Naive thymus-derived CD4-positive, alpha-beta T cell (primary cell): ENCODE measurements at regions not wholly inside any gene's neighbourhood (a gene's known extent, or its start where the extent isn't known, plus 50 kb on each side); places are given as distances from the start of the nearest gene placed in this dataset.
A peak's percentile ranks its signal among the peaks of the same experiment; 100 is the strongest.

ENCODE experiments used
- ATAC-seq: fragments of 150-1000 bp; cut with Tn5 transposase; 2 replicates; pipeline ENCODE4 v1.10.0; 2021; ENCODE audit warnings: mild to moderate bottlenecking, moderate library complexity
- CTCF ChIA-PET: fragments of 350-600 bp; sonication (Branson Sonifier 250); formaldehyde crosslinking; loops from one replicate; lab custom pipeline; 2021; ENCODE audit warnings: antibody characterized with exemption; lab: Charles Lee
- POLR2A ChIA-PET: fragments of 350-600 bp; sonication (Branson Sonifier 250); formaldehyde crosslinking; loops from one replicate; lab custom pipeline; 2021; ENCODE audit warnings: antibody characterized with exemption, inconsistent platforms; lab: Charles Lee
- DNase-seq, 9 donors: peaks; one replicate each; pipeline versions ENCODE4 v3.0.0 to v3.0.0-alpha.2; 2020 to 2022; ENCODE audit warnings: mixed read lengths in 1 of 9
- H3K27ac ChIP-seq: one replicate; pipeline ENCODE4 v1.7.0; 2013; ENCODE audit warnings: mild to moderate bottlenecking, low read depth, low read length, moderate library complexity
- H3K27me3 ChIP-seq, 2 donors: one replicate each; pipeline ENCODE4 v1.7.0; 2013; ENCODE audit warnings: low read length in 2 of 2, mild to moderate bottlenecking in 2 of 2, moderate library complexity in 2 of 2; ENCODE audit not compliant: control insufficient read depth in 2 of 2, insufficient read depth in 2 of 2
- H3K36me3 ChIP-seq, 3 experiments: 1 replicate in 2 of 3; 2 replicates in 1 of 3; pipeline ENCODE4 v1.7.0; 2013; ENCODE audit warnings: low read length in 3 of 3, mild to moderate bottlenecking in 3 of 3, moderate library complexity in 1 of 3; ENCODE audit not compliant: insufficient read depth in 3 of 3, control insufficient read depth in 2 of 3
- H3K4me1 ChIP-seq, 2 donors: one replicate each; pipeline ENCODE4 v1.7.0; 2013; ENCODE audit warnings: low read length in 2 of 2, mild to moderate bottlenecking in 2 of 2, moderate library complexity in 1 of 2; ENCODE audit not compliant: control insufficient read depth in 2 of 2, insufficient read depth in 2 of 2
- H3K4me3 ChIP-seq: 2 replicates; pipeline ENCODE4 v1.7.0; 2013; ENCODE audit warnings: mild to moderate bottlenecking, low read length
- H3K9me3 ChIP-seq, 3 experiments: 1 replicate in 2 of 3; 2 replicates in 1 of 3; pipeline ENCODE4 v1.7.0; 2013; ENCODE audit warnings: low read length in 3 of 3; ENCODE audit not compliant: control insufficient read depth in 2 of 3
- H3K27ac Mint-ChIP-seq, 9 donors: one replicate each; pipeline ENCODE4 v1.8.0; 2020 to 2022; ENCODE audit warnings: mixed read lengths in 9 of 9, mild to moderate bottlenecking in 8 of 9, moderate library complexity in 5 of 9, inconsistent platforms in 2 of 9
- H3K27me3 Mint-ChIP-seq, 5 donors: one replicate each; pipeline ENCODE4 v1.8.0; 2021 to 2022; ENCODE audit warnings: mixed read lengths in 5 of 5, mild to moderate bottlenecking in 1 of 5
- H3K36me3 Mint-ChIP-seq, 5 donors: one replicate each; pipeline ENCODE4 v1.8.0; 2020 to 2022; ENCODE audit warnings: mixed read lengths in 5 of 5, mild to moderate bottlenecking in 3 of 5, inconsistent platforms in 1 of 5
- H3K4me1 Mint-ChIP-seq, 7 donors: one replicate each; pipeline ENCODE4 v1.8.0; 2020 to 2022; ENCODE audit warnings: mixed read lengths in 7 of 7, mild to moderate bottlenecking in 3 of 7, inconsistent platforms in 1 of 7
- H3K4me3 Mint-ChIP-seq, 10 donors: one replicate each; pipeline ENCODE4 v1.8.0; 2020 to 2022; ENCODE audit warnings: mild to moderate bottlenecking in 10 of 10, mixed read lengths in 10 of 10, moderate library complexity in 6 of 10, inconsistent platforms in 2 of 10
- H3K9me3 Mint-ChIP-seq, 11 donors: one replicate each; pipeline ENCODE4 v1.8.0; 2020 to 2022; ENCODE audit warnings: mixed read lengths in 11 of 11, mild to moderate bottlenecking in 4 of 11, inconsistent platforms in 1 of 11, moderate library complexity in 1 of 11
- intact Hi-C, 2 donors: fragments of 100-400 bp; cut with micrococcal nuclease; formaldehyde crosslinking; loops; one replicate each; pipeline ENCODE4 v1.15.1; 2023

- peaks cover 0 to 13% (median 0%) of the 10 kb centered on the region in 11 donors for H3K9me3 Mint-ChIP-seq
- ATAC-seq: no peak
- no peaks in the 10 kb centered on the region for H3K4me1 ChIP-seq
- no peak overlapping the region for H3K4me3 ChIP-seq
- H3K9me3 ChIP-seq: no peaks in the 10 kb centered on the region
- no peaks in the 10 kb centered on the region for H3K27me3 ChIP-seq
- intact Hi-C loops: no loop called here
- H3K4me1 Mint-ChIP-seq: no peaks in the 10 kb centered on the region
- ChIA-PET CTCF (no interaction called here), POLR2A (no interaction called here)
- H3K4me3 Mint-ChIP-seq: no peak overlapping the region
- H3K27ac Mint-ChIP-seq: no peak overlapping the region
- H3K36me3 ChIP-seq: no peaks in the 10 kb centered on the region
- no peak for DNase-seq
- H3K27me3 Mint-ChIP-seq: peaks cover 7 to 46% (median 19%) of the 10 kb centered on the region in 5 donors
- H3K27ac ChIP-seq: no peak overlapping the region
- H3K36me3 Mint-ChIP-seq: no peaks in the 10 kb centered on the region
Measured at GRCh38 chr20:56968376-56969048, 297.9 kb downstream of the BMP7 start.

DNA sequence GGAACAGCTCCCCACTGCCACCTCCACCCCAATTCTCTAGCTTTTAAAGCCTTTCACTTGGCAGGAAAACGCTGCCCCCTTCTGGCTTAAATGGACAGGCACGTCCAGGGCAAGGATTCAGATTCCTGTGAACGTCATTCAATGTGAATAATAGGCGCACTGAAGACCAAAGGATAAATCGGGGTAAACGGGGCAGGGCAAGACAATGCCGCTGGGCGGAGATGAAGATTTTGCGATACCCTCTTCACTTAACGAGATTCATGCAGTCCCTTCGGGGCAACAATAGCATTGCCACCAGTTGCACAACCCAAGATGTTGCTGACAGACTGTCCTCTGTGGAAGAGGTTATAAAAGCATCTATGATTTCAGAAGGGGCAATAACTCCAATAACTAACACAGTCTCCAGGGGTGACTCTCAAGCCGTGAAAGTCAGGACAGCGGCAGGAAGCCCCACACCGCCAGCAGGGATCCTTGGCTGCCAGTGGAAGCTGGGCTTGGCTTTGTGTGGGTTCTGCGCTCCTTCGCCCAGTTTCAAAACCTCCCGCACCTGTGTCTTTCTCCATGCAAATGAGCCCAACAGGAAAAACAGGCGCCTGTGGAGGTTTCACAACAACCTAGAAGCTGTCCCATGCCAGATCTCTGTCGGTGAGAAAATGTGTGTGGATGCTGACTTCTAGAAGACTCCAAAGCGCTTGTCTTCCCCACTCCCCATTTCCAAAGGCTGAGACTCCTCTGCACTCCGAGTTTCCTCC lies 291.8 kb downstream of the BMP7 start:
- H3K4me3 Mint-ChIP-seq: no peak overlapping the region
- H3K4me1 Mint-ChIP-seq: peaks cover 0 to 4% (median 0%) of the 10 kb centered on the region in 7 donors
- CTCF ChIA-PET: no interaction called here
- Histone ChIP-seq H3K4me3 (no peak overlapping the region), H3K27me3 (no peaks in the 10 kb centered on the region), H3K27ac (no peak overlapping the region), H3K4me1 (no peaks in the 10 kb centered on the region), H3K36me3 (no peaks in the 10 kb centered on the region), H3K9me3 (no peaks in the 10 kb centered on the region)
- no peak overlapping the region for H3K27ac Mint-ChIP-seq
- DNase-seq: peak in 2 of 9 donors; percentile 1 to 4
- H3K27me3 Mint-ChIP-seq: peaks cover 35 to 88% (median 52%) of the 10 kb centered on the region in 5 donors
- H3K36me3 Mint-ChIP-seq: no peaks in the 10 kb centered on the region
- H3K9me3 Mint-ChIP-seq: no peaks in the 10 kb centered on the region
- ATAC-seq: no peak
- POLR2A ChIA-PET: no interaction called here
- intact Hi-C loops: loop anchor here in 1 of 2 donors (5.0 kb wide), 1 partner anchor 422 kb away; no protein-coding TSS in a partner anchor

- Histone ChIP-seq H3K9me3 (no peaks in the 10 kb centered on the region), H3K27ac (no peak overlapping the region), H3K27me3 (no peaks in the 10 kb centered on the region), H3K4me3 (no peak overlapping the region), H3K36me3 (no peaks in the 10 kb centered on the region), H3K4me1 (no peaks in the 10 kb centered on the region)
- Mint-ChIP-seq H3K27ac (no peak overlapping the region), H3K4me3 (no peak overlapping the region), H3K27me3 (peaks cover 35 to 85% (median 58%) of the 10 kb centered on the region in 5 donors), H3K9me3 (no peaks in the 10 kb centered on the region), H3K4me1 (peaks cover 0 to 4% (median 0%) of the 10 kb centered on the region in 7 donors), H3K36me3 (no peaks in the 10 kb centered on the region)
- ChIA-PET POLR2A (no interaction called here), CTCF (no interaction called here)
- DNase-seq (no peak), ATAC-seq (no peak)
- intact Hi-C loops: no loop called here
Measured at GRCh38 chr20:56975838-56976237, 290.6 kb downstream of the BMP7 start.

- H3K27ac ChIP-seq: no peak overlapping the region
- no peaks in the 10 kb centered on the region for H3K9me3 Mint-ChIP-seq
- no peaks in the 10 kb centered on the region for H3K27me3 ChIP-seq
- peaks cover 35 to 80% (median 55%) of the 10 kb centered on the region in 5 donors for H3K27me3 Mint-ChIP-seq
- no peaks in the 10 kb centered on the region for H3K36me3 Mint-ChIP-seq
- H3K27ac Mint-ChIP-seq: no peak overlapping the region
- no peak for DNase-seq
- POLR2A ChIA-PET: no interaction called here
- ATAC-seq: no peak
- intact Hi-C loops: no loop called here
- CTCF ChIA-PET: no interaction called here
- no peaks in the 10 kb centered on the region for H3K4me1 ChIP-seq
- H3K4me3 Mint-ChIP-seq: no peak overlapping the region
- H3K4me1 Mint-ChIP-seq: peaks cover 0 to 4% (median 0%) of the 10 kb centered on the region in 7 donors
- H3K4me3 ChIP-seq: no peak overlapping the region
- no peaks in the 10 kb centered on the region for H3K9me3 ChIP-seq
- no peaks in the 10 kb centered on the region for H3K36me3 ChIP-seq
Measured at GRCh38 chr20:56976336-56976735, 290.1 kb downstream of the BMP7 start.

GRCh38 chr20:56978475-56978874 lies 288.0 kb downstream of the BMP7 start:
- Histone ChIP-seq H3K9me3 (peaks cover 0 to under 1% (median 0%) of the 10 kb centered on the region in 3 experiments), H3K27me3 (no peaks in the 10 kb centered on the region), H3K4me1 (no peaks in the 10 kb centered on the region), H3K27ac (no peak overlapping the region), H3K36me3 (no peaks in the 10 kb centered on the region), H3K4me3 (no peak overlapping the region)
- intact Hi-C loops: no loop called here
- H3K27ac Mint-ChIP-seq: no peak overlapping the region
- H3K27me3 Mint-ChIP-seq: peaks cover 28 to 60% (median 43%) of the 10 kb centered on the region in 5 donors
- ChIA-PET POLR2A (no interaction called here), CTCF (no interaction called here)
- H3K36me3 Mint-ChIP-seq: no peaks in the 10 kb centered on the region
- ATAC-seq (no peak), DNase-seq (no peak)
- peaks cover 0 to 4% (median 0%) of the 10 kb centered on the region in 7 donors for H3K4me1 Mint-ChIP-seq
- no peak overlapping the region for H3K4me3 Mint-ChIP-seq
- H3K9me3 Mint-ChIP-seq: peaks cover 0 to 7% (median 0%) of the 10 kb centered on the region in 11 donors

GRCh38 chr20:56979125-56979524 lies 287.3 kb downstream of the BMP7 start:
- CTCF ChIA-PET: no interaction called here
- no peaks in the 10 kb centered on the region for H3K36me3 Mint-ChIP-seq
- no peak overlapping the region for H3K27ac ChIP-seq

More at GRCh38 chr20:56979125-56979524, 287.3 kb downstream of the BMP7 start:
- intact Hi-C loops: no loop called here
- no peak for ATAC-seq
- H3K9me3 Mint-ChIP-seq: peaks cover 0 to 12% (median 3%) of the 10 kb centered on the region in 11 donors
- DNase-seq: no peak
- Histone ChIP-seq H3K9me3 (peaks cover 0 to 4% (median 0%) of the 10 kb centered on the region in 3 experiments), H3K4me3 (no peak overlapping the region), H3K27me3 (no peaks in the 10 kb centered on the region), H3K4me1 (no peaks in the 10 kb centered on the region), H3K36me3 (no peaks in the 10 kb centered on the region)
- peaks cover 0 to 4% (median 0%) of the 10 kb centered on the region in 7 donors for H3K4me1 Mint-ChIP-seq
- no peak overlapping the region for H3K4me3 Mint-ChIP-seq
- no peak overlapping the region for H3K27ac Mint-ChIP-seq
- H3K27me3 Mint-ChIP-seq: peaks cover 22 to 54% (median 36%) of the 10 kb centered on the region in 5 donors
- POLR2A ChIA-PET: no interaction called here
